ENCODE measurements at regions not wholly inside any gene's neighbourhood (a gene's known extent, or its start where the extent isn't known, plus 50 kb on each side); places are given as distances from the start of the nearest gene placed in this dataset.
"Not testable (repeated sequence)": the region's sequence is repeated elsewhere in the genome, so short reads cannot be mapped to it uniquely, and the experiment has no call there.

- no peak for DNase-seq (ENCODE audit: low read depth in 2 of 2)
Observed at GRCh38 chr2:67777836-67778429, 284.9 kb downstream of the C1D start.

GRCh38 chr2:67780841-67781240, 282.0 kb downstream of the C1D start:
- not testable (repeated sequence) for DNase-seq (ENCODE audit: low read depth in 2 of 2)

GRCh38 chr2:67782443-67782842, 280.4 kb downstream of the C1D start:
- DNase-seq (ENCODE audit: low read depth in 2 of 2): no peak

GRCh38 chr2:67783026-67783425, 279.8 kb downstream of the C1D start:
- DNase-seq (ENCODE audit: low read depth in 2 of 2): no peak

GRCh38 chr2:67790622-67791021, 272.2 kb downstream of the C1D start:
- DNase-seq (ENCODE audit: low read depth in 2 of 2): no peak

GRCh38 chr2:67792191-67792590, 270.6 kb downstream of the C1D start:
- no peak for DNase-seq (ENCODE audit: low read depth in 2 of 2)

GRCh38 chr2:67792681-67793091, 270.1 kb downstream of the C1D start:
- DNase-seq (ENCODE audit: low read depth in 2 of 2): no peak

- DNase-seq (ENCODE audit: low read depth in 2 of 2): no peak
Observed at GRCh38 chr2:67797801-67798540, 264.8 kb downstream of the C1D start.

GRCh38 chr2:67798541-67799160, 264.2 kb downstream of the C1D start:
- no peak for DNase-seq (ENCODE audit: low read depth in 2 of 2)

- DNase-seq (ENCODE audit: low read depth in 2 of 2): no peak
Observed at GRCh38 chr2:67799886-67800285, 262.9 kb downstream of the C1D start.

- no peak for DNase-seq (ENCODE audit: low read depth in 2 of 2)
Observed at GRCh38 chr2:67802291-67802690, 260.5 kb downstream of the C1D start.

GRCh38 chr2:67802824-67803223, 260.0 kb downstream of the C1D start:
- DNase-seq (ENCODE audit: low read depth in 2 of 2): no peak

GRCh38 chr2:67806816-67807215, 256.0 kb downstream of the C1D start:
- no peak for DNase-seq (ENCODE audit: low read depth in 2 of 2)

- DNase-seq (ENCODE audit: low read depth in 2 of 2): no peak
Observed at GRCh38 chr2:67808112-67808511, 254.7 kb downstream of the C1D start.

- DNase-seq (ENCODE audit: low read depth in 2 of 2): no peak
Observed at GRCh38 chr2:67812682-67813081, 250.1 kb downstream of the C1D start.

GRCh38 chr2:67823726-67824125, 239.1 kb downstream of the C1D start:
- no peak for DNase-seq (ENCODE audit: low read depth in 2 of 2)

GRCh38 chr2:67824186-67824585, 238.6 kb downstream of the C1D start:
- no peak for DNase-seq (ENCODE audit: low read depth in 2 of 2)

GRCh38 chr2:67825476-67825875, 237.3 kb downstream of the C1D start:
- DNase-seq (ENCODE audit: low read depth in 2 of 2): no peak

GRCh38 chr2:67828066-67828465, 234.7 kb downstream of the C1D start:
- DNase-seq (ENCODE audit: low read depth in 2 of 2): no peak

GRCh38 chr2:67829470-67829869, 233.3 kb downstream of the C1D start:
- no peak for DNase-seq (ENCODE audit: low read depth in 2 of 2)

GRCh38 chr2:67833632-67834031, 229.2 kb downstream of the C1D start:
- no peak for DNase-seq (ENCODE audit: low read depth in 2 of 2)

- no peak for DNase-seq (ENCODE audit: low read depth in 2 of 2)
Observed at GRCh38 chr2:67834482-67834881, 228.3 kb downstream of the C1D start.

GRCh38 chr2:67835266-67835665, 227.5 kb downstream of the C1D start:
- no peak for DNase-seq (ENCODE audit: low read depth in 2 of 2)

Measured in stimulated activated CD4-positive, alpha-beta T cell treated with anti-CD3 and anti-CD28 coated beads, Interleukin-12 subunit alpha, Interleukin-12 subunit beta, amount 100 ng/mL, for 24 hours (primary cell).